GM23338 (cell line): ENCODE measurements at regions not wholly inside any gene's neighbourhood (a gene's known extent, or its start where the extent isn't known, plus 50 kb on each side); places are given as distances from the start of the nearest gene placed in this dataset.

ENCODE experiments used
- ATAC-seq: fragments of 200-7000 bp; cut with Tn5 transposase; 3 replicates; pipeline ENCODE4 v1.9.1; 2020
- DNase-seq: peaks from one replicate; pipeline ENCODE4 v3.0.0-alpha.2; 2015; ENCODE audit warnings: low spot score
- H2AFZ ChIP-seq: fragments of 200-600 bp; sonication (generic); 2 replicates; pipeline ENCODE4 v1.8.0; 2016; ENCODE audit warnings: antibody characterized with exemption, mild to moderate bottlenecking, moderate library complexity
- H3F3A ChIP-seq: fragments of 200-600 bp; sonication (generic); replicated peaks from 2 replicates; pipeline ENCODE4 v1.8.0; 2017; ENCODE audit warnings: antibody characterized with exemption, mixed run types, low read depth
- H3K27ac ChIP-seq: fragments of 200-600 bp; sonication (generic); 2 replicates; pipeline ENCODE4 v1.6.1; 2016; ENCODE audit warnings: low read depth
- H3K27me3 ChIP-seq: fragments of 200-600 bp; sonication (generic); 2 replicates; pipeline ENCODE4 v1.8.0; 2016; ENCODE audit warnings: mild to moderate bottlenecking, mixed run types, moderate library complexity; ENCODE audit not compliant: insufficient read depth
- H3K36me3 ChIP-seq: fragments of 200-600 bp; sonication (generic); 2 replicates; pipeline ENCODE4 v1.8.0; 2016; ENCODE audit warnings: mild to moderate bottlenecking; ENCODE audit not compliant: insufficient read depth
- H3K4me1 ChIP-seq: fragments of 200-600 bp; sonication (generic); 2 replicates; pipeline ENCODE4 v1.8.0; 2016; ENCODE audit warnings: mild to moderate bottlenecking, moderate library complexity; ENCODE audit not compliant: insufficient read depth
- H3K4me2 ChIP-seq: fragments of 200-600 bp; sonication (generic); 2 replicates; pipeline ENCODE4 v1.7.1; 2017; ENCODE audit warnings: mixed run types
- H3K4me3 ChIP-seq: fragments of 200-600 bp; sonication (generic); 2 replicates; pipeline ENCODE4 v1.6.1; 2016; ENCODE audit warnings: mixed run types
- H3K79me2 ChIP-seq: fragments of 200-600 bp; sonication (generic); replicated peaks from 2 replicates; pipeline ENCODE4 v1.8.0; 2017; ENCODE audit warnings: mild to moderate bottlenecking; ENCODE audit not compliant: insufficient read depth
- H3K9me2 ChIP-seq: fragments of 200-600 bp; sonication (generic); 2 replicates; pipeline ENCODE4 v1.8.0; 2017; ENCODE audit not compliant: insufficient read depth
- H4K20me1 ChIP-seq: fragments of 200-600 bp; sonication (generic); replicated peaks from 2 replicates; pipeline ENCODE4 v1.8.0; 2017; ENCODE audit warnings: mild to moderate bottlenecking; ENCODE audit not compliant: insufficient read depth
- H3K27ac Mint-ChIP-seq: 2 replicates; pipeline ENCODE4 v1.8.0; 2020; ENCODE audit warnings: inconsistent platforms, mild to moderate bottlenecking, moderate library complexity, mixed read lengths
- H3K27me3 Mint-ChIP-seq: 3 replicates; pipeline ENCODE4 v1.8.0; 2022; ENCODE audit warnings: low read depth, mild to moderate bottlenecking, moderate library complexity, mixed read lengths, inconsistent platforms; ENCODE audit not compliant: insufficient read depth, poor library complexity
- H3K36me3 Mint-ChIP-seq: 3 replicates; pipeline ENCODE4 v1.8.0; 2021; ENCODE audit warnings: low read depth, mild to moderate bottlenecking, inconsistent platforms, moderate library complexity, mixed read lengths
- H3K4me1 Mint-ChIP-seq: 3 replicates; pipeline ENCODE4 v1.8.0; 2020; ENCODE audit warnings: mild to moderate bottlenecking, inconsistent platforms, mixed read lengths
- H3K4me3 Mint-ChIP-seq: 3 replicates; pipeline ENCODE4 v1.8.0; 2021; ENCODE audit warnings: moderate library complexity, mild to moderate bottlenecking, inconsistent platforms, mixed read lengths
- H3K9me3 Mint-ChIP-seq: 3 replicates; pipeline ENCODE4 v1.8.0; 2020; ENCODE audit warnings: moderate library complexity, mild to moderate bottlenecking, inconsistent platforms, mixed read lengths
- CREB1 ChIP-seq: fragments of 250-450 bp; sonication (Bioruptor Pico); IDR thresholded peaks from 2 replicates; pipeline ENCODE4 v1.5.0; 2020; ENCODE audit warnings: low read depth, mild to moderate bottlenecking, moderate library complexity
- CTCF ChIP-seq, 2 experiments: fragments of 200-600 bp in 1 of 2; sonication (generic) in 1 of 2; conservative IDR thresholded peaks; 2 replicates each; pipeline versions ENCODE4 v1.5.1 to v1.6.1; 2016 to 2017; ENCODE audit warnings: antibody characterized with exemption in 2 of 2, low read depth in 2 of 2, mild to moderate bottlenecking in 2 of 2, moderate library complexity in 1 of 2
- EZH2 ChIP-seq: fragments of 200-600 bp; sonication (generic); IDR thresholded peaks from one replicate; pipeline ENCODE4 v1.8.0; 2017; ENCODE audit warnings: antibody characterized with exemption, mild to moderate bottlenecking, low read depth; ENCODE audit not compliant: unreplicated experiment
- EZH2phosphoT487 ChIP-seq: fragments of 200-600 bp; sonication (generic); IDR thresholded peaks from one replicate; pipeline ENCODE4 v1.8.1; 2018; ENCODE audit warnings: antibody characterized with exemption; ENCODE audit not compliant: unreplicated experiment
- NANOG ChIP-seq: IDR thresholded peaks from 2 replicates; pipeline ENCODE4 v1.6.1; 2016; ENCODE audit warnings: antibody characterized with exemption, borderline replicate concordance
- POLR2AphosphoS5 ChIP-seq: IDR thresholded peaks from 2 replicates; pipeline ENCODE4 v1.6.1; 2016; ENCODE audit warnings: antibody characterized with exemption, low read depth
- REST ChIP-seq: IDR thresholded peaks from one replicate; pipeline ENCODE4 v1.6.1; 2018; ENCODE audit warnings: antibody characterized with exemption; ENCODE audit not compliant: unreplicated experiment
- STAT1 ChIP-seq: IDR thresholded peaks from one replicate; pipeline ENCODE4 v1.6.1; 2016; ENCODE audit warnings: antibody characterized with exemption; ENCODE audit not compliant: unreplicated experiment
- ZNF114 ChIP-seq: fragments of 250-450 bp; sonication (Bioruptor Pico); IDR thresholded peaks from 2 replicates; pipeline ENCODE4 v1.5.0; 2020; ENCODE audit warnings: mild to moderate bottlenecking, moderate library complexity
- ZNF331 ChIP-seq: fragments of 250-450 bp; sonication (Bioruptor Pico); IDR thresholded peaks from 2 replicates; pipeline ENCODE4 v1.5.0; 2020; ENCODE audit warnings: low read depth, mild to moderate bottlenecking, moderate library complexity
- TF ChIP-seq, protein P1 (sequence below): fragments of 250-450 bp; sonication (Bioruptor Pico); IDR thresholded peaks from 2 replicates; pipeline ENCODE4 v1.5.0; 2020; ENCODE audit warnings: mild to moderate bottlenecking, moderate library complexity

DNA sequence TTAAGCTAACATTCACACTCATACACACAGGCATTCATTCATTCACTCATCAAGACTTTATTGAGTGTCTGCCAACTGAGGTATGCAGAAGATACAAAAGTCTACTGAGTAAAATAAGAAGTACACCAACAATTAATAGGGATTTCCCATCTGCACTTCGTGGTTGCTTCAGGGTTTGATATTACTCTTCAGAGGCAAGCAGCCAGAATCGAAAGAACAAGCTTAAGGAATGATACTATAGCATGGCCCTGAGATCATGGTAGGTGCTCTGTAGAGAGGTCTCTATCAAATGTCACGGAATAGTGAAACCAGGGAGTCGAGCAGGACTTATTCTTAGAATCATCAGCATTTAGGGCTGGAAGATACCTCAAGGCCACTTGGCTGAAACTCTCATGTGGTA lies 135.4 kb downstream of the NRN1 start:
- H3K4me1 Mint-ChIP-seq: no peaks in the 10 kb centered on the region
- Histone ChIP-seq H3F3A (no peaks in the 10 kb centered on the region), H4K20me1 (no peaks in the 10 kb centered on the region), H3K4me3 (no peak overlapping the region), H2AFZ (no peak overlapping the region), H3K27me3 (no peaks in the 10 kb centered on the region), H3K9me2 (0 out of 2 replicates have a peak, but pooled peaks cover 11% of the 10 kb centered on the region), H3K4me2 (no peak overlapping the region), H3K79me2 (no peaks in the 10 kb centered on the region), H3K4me1 (no peaks in the 10 kb centered on the region), H3K27ac (no peak overlapping the region), H3K36me3 (no peaks in the 10 kb centered on the region)
- DNase-seq (no peak), ATAC-seq (no peak)
- TF ChIP-seq POLR2AphosphoS5 (no peak), ZNF114 (CRISPR knock-in tag) (no peak), CREB1 (no peak), ZNF331 (CRISPR knock-in tag) (no peak), STAT1 (no peak)
- peaks cover 14% of the 10 kb centered on the region for H3K9me3 Mint-ChIP-seq
- peaks cover 7% of the 10 kb centered on the region for H3K27me3 Mint-ChIP-seq
- no peak overlapping the region for H3K27ac Mint-ChIP-seq
- no peaks in the 10 kb centered on the region; the same call in 2 of the 3 replicates for H3K36me3 Mint-ChIP-seq
- no peak overlapping the region for H3K4me3 Mint-ChIP-seq

GRCh38 chr6:5869676-5870075 lies 137.0 kb downstream of the NRN1 start:
- ATAC-seq: no peak
- H3K4me1 ChIP-seq: no peaks in the 10 kb centered on the region
- H3K4me1 Mint-ChIP-seq: no peaks in the 10 kb centered on the region
- H3K36me3 Mint-ChIP-seq: no peaks in the 10 kb centered on the region; the same call in 2 of the 3 replicates
- no peak for DNase-seq
- H3K4me3 ChIP-seq: no peak overlapping the region
- H3K27ac Mint-ChIP-seq: no peak overlapping the region
- H4K20me1 ChIP-seq: no peaks in the 10 kb centered on the region
- H3K36me3 ChIP-seq: no peaks in the 10 kb centered on the region
- no peak overlapping the region for H3K4me3 Mint-ChIP-seq
- H2AFZ ChIP-seq: no peak overlapping the region
- no peak overlapping the region for H3K4me2 ChIP-seq
- H3K27me3 Mint-ChIP-seq: peaks cover 7% of the 10 kb centered on the region
- H3K79me2 ChIP-seq: no peaks in the 10 kb centered on the region
- H3F3A ChIP-seq: no peaks in the 10 kb centered on the region
- H3K27me3 ChIP-seq: no peaks in the 10 kb centered on the region
- H3K27ac ChIP-seq: no peak overlapping the region
- H3K9me3 Mint-ChIP-seq: peaks cover 14% of the 10 kb centered on the region
- H3K9me2 ChIP-seq: 0 out of 2 replicates have a peak, but pooled peaks cover 11% of the 10 kb centered on the region
- TF ChIP-seq STAT1 (no peak), ZNF114 (CRISPR knock-in tag) (no peak), POLR2AphosphoS5 (no peak), CTCF (conservative IDR thresholded peaks at IDR 0.05; ENCODE audit: low read depth in 2 of 2) (no peak), EZH2 (no peak), ZNF331 (CRISPR knock-in tag) (no peak), EZH2phosphoT487 (no peak), CREB1 (no peak), NANOG (no peak), REST (no peak)
- TF ChIP-seq, protein P1, sequence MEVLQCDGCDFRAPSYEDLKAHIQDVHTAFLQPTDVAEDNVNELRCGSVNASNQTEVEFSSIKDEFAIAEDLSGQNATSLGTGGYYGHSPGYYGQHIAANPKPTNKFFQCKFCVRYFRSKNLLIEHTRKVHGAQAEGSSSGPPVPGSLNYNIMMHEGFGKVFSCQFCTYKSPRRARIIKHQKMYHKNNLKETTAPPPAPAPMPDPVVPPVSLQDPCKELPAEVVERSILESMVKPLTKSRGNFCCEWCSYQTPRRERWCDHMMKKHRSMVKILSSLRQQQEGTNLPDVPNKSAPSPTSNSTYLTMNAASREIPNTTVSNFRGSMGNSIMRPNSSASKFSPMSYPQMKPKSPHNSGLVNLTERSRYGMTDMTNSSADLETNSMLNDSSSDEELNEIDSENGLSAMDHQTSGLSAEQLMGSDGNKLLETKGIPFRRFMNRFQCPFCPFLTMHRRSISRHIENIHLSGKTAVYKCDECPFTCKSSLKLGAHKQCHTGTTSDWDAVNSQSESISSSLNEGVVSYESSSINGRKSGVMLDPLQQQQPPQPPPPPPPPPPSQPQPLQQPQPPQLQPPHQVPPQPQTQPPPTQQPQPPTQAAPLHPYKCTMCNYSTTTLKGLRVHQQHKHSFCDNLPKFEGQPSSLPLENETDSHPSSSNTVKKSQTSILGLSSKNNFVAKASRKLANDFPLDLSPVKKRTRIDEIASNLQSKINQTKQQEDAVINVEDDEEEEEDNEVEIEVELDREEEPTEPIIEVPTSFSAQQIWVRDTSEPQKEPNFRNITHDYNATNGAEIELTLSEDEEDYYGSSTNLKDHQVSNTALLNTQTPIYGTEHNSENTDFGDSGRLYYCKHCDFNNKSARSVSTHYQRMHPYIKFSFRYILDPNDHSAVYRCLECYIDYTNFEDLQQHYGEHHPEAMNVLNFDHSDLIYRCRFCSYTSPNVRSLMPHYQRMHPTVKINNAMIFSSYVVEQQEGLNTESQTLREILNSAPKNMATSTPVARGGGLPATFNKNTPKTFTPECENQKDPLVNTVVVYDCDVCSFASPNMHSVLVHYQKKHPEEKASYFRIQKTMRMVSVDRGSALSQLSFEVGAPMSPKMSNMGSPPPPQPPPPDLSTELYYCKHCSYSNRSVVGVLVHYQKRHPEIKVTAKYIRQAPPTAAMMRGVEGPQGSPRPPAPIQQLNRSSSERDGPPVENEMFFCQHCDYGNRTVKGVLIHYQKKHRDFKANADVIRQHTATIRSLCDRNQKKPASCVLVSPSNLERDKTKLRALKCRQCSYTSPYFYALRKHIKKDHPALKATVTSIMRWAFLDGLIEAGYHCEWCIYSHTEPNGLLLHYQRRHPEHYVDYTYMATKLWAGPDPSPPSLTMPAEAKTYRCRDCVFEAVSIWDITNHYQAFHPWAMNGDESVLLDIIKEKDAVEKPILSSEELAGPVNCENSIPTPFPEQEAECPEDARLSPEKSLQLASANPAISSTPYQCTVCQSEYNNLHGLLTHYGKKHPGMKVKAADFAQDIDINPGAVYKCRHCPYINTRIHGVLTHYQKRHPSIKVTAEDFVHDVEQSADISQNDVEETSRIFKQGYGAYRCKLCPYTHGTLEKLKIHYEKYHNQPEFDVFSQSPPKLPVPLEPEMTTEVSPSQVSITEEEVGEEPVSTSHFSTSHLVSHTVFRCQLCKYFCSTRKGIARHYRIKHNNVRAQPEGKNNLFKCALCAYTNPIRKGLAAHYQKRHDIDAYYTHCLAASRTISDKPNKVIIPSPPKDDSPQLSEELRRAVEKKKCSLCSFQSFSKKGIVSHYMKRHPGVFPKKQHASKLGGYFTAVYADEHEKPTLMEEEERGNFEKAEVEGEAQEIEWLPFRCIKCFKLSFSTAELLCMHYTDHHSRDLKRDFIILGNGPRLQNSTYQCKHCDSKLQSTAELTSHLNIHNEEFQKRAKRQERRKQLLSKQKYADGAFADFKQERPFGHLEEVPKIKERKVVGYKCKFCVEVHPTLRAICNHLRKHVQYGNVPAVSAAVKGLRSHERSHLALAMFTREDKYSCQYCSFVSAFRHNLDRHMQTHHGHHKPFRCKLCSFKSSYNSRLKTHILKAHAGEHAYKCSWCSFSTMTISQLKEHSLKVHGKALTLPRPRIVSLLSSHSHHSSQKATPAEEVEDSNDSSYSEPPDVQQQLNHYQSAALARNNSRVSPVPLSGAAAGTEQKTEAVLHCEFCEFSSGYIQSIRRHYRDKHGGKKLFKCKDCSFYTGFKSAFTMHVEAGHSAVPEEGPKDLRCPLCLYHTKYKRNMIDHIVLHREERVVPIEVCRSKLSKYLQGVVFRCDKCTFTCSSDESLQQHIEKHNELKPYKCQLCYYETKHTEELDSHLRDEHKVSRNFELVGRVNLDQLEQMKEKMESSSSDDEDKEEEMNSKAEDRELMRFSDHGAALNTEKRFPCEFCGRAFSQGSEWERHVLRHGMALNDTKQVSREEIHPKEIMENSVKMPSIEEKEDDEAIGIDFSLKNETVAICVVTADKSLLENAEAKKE (CRISPR knock-in tag): no peak
